HG03066 (cell line): ENCODE measurements at regions not wholly inside any gene's neighbourhood (a gene's known extent, or its start where the extent isn't known, plus 50 kb on each side); places are given as distances from the start of the nearest gene placed in this dataset.

Source experiments
- ATAC-seq: cut with Tn5 transposase; IDR thresholded peaks from one replicate; pipeline ENCODE4 v1.9.1; 2021; ENCODE audit warnings: low read depth; ENCODE audit not compliant: unreplicated experiment

DNA sequence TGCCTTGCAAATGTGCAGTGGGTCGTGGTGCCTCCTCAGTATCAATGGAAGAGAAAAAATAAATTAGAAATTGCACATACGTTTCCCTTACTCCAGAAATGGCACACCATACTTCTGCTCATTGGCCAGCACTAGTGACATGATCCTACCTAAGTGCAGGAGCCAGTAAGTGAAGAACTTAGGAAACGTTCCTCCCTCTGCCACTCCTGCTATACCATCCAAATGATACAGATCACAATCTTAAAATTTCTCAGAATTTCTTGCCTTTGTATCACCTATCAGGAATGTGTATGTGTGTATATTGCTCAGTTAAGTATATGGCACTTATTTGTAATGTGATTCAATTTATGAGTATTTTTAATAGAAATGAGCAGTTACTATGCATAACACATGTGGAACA is 237.0 kb upstream of the UBE2E3 start:
- ATAC-seq = no peak

DNA sequence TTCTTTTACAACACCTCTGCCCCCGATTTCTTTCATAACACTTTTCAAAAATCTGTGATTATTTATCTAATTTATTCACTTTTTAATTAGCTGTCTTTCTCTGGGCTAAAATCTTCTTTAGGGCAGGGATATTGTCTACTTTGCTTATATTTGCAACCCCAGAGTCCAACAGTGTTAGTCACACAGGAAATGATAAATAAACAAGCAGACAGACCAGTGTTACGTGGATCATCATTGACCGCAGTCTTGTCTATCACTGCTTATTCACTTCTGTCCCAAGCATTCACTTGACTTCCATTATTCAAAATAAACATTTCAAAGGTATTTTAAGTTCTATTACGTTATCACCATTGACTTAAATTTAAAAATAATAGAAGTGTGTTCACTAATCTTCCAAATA is 237.6 kb upstream of the UBE2E3 start:
- no peak for ATAC-seq

DNA sequence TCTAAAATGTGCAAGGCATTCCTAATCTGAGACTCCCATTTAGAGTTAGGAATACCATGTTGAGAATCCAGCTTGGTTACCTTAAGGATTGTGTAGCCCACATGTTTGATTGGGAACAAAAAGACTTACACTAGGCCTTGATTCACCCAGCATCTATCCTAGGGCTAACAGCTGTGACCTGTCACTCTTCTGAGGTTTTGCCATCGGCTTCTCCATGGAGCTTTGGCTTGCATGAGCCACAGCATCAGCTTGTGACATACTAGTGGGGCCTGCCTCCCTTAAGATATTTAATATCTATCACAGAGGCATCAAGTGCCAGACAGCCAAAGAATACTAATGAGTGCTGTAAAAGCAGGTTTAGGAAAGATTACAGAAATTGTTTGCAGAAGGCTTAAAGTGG is 241.3 kb upstream of the UBE2E3 start:
- ATAC-seq = no peak

DNA sequence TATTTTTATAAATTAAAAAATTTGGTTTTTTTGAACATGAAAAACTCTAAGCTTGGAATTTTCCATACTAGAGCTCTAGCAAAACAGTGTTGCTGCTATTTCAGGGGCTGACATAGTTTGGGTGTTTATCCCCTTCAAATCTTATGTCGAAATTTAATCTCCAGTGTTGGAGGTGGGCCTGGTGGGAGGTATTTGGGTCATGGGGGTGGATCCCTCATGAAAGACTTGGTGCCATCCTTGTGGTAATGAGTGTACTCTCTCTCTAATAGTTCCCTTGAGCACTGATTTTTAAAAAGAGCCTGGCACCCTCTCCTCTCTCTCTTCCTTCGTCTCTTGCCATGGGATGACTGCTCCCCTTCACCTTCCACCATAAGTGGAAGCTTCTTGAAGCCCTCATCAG is 244.6 kb upstream of the UBE2E3 start:
- no peak for ATAC-seq

DNA sequence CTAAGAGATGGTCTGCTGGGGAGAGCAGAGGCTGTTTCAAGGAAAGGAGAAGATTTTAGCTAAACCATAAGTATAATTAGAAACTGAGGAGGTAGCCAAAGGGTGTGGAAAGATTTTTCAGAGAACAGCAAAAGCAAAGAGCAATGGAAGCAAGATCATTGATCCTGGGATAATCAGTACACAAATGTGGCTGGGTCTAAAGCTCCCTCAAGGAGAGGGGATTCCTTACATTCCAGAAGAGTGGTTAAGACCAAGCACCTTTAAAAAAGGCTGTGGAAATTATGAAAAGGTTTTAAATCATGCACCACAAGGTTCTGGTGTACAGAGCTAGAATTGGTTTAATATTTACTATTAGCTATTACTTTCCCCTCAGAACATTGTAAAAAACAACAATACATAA is 246.0 kb upstream of the UBE2E3 start:
- no peak for ATAC-seq

DNA sequence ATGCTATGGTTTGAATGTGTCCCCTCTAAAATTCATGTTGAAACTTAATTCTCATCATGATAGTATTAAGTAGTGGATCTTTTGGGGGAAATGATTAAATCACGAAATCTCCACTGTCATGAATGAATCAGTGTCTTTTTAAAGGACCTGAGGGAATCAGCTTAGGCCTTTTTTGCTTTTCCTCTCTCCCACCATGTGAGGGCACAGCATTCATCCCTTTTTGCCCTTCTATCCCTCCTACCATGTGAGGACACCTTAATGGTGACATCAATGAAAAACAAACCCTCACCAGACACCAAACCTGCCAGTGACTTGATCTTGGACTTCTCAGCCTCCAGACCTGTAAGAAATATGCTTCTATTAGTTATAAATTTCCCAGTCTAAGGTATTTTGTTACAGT is 247.1 kb upstream of the UBE2E3 start:
- ATAC-seq = no peak

DNA sequence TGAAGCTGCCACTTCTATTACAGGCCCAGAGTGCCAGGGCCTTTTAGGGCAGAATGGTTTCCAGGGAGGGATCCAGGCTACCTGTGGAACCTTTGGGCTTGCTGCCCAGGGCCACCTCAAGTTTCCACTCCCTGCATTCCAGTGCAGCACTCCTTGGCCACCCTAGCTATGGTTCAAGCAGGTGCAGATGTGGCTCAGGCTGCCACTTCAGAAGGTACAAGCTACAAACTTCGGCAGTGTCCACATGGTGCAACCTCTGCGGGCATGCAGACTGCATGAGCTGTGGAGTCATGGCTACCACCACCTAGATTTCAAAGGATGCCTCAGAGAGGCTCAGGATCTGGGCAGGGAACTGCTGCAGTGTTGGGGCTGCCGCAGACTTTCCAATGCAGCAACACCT is 248.1 kb upstream of the UBE2E3 start:
- no peak for ATAC-seq

DNA sequence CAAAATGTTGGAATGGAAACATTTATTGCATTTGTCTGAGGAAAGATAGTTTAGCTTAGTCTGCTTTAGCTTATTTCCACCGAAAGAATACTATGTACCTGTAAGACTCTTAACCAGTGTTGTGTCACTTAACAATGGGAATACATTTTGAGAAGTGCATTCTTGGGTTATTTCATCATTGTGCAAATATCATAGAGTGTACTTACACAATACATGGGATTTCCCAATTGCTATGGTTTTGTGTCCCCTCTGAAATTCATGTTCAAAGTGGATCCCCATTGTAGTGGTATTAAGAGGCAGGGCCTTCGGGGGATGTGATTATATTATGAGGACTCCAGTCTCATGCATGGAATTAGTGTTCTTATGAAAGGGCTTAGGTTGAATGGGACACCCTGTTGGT is 249.4 kb upstream of the UBE2E3 start:
- no peak for ATAC-seq

DNA sequence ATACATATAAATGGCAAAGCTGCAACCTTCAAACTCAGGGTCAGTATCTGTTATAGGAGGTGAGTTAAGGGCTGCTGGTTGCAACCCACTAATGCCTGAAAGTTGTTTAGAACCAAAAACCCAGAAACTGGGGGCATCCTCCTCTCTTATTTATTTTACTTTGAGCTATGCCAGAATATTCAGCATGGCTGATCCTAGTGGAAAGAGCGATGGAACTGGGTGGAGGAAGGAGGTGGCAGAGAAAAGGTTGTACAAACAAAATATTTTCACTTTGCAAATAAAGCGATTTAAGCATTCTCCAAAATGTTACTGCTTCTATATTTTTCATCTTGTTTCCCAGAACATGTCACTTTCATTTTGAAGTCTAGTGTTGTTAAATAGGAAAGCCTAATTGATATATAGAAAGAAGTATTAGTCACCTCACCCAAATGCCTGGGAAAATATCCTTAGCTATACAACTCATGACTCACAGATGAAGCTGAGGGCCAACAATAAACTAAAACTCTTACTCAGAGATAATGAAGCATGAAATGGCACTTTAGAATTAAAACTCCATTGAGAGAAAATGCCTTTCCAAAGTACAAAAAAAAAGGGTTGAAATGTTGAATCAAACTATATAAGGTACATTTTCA is 251.4 kb upstream of the UBE2E3 start:
- no peak for ATAC-seq

GRCh38 chr2:180723712-180724111 is 256.7 kb upstream of the UBE2E3 start:
- ATAC-seq = no peak

GRCh38 chr2:180722551-180723239 is 257.7 kb upstream of the UBE2E3 start:
- ATAC-seq = no peak

DNA sequence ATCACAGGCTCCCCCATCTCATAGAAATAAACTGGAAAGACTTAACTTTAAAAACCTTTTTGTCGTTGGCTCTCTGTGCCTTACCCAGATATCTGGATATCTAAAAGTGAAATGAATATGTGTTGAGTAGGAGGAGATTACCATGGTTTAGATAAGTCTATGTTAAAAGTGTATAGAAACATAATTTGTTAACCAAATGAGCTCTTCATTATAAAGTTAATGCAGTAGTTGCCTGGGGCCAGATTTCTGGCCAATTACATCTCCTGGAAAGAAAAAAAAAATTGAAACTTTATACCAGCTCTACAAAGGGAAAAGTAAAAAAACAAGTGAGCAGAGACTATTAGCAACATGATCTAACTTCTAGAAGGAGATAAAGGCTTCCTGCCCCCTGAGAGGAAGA is 259.6 kb upstream of the UBE2E3 start:
- ATAC-seq = no peak

- ATAC-seq = no peak
Measured at GRCh38 chr2:180717588-180717987, 262.8 kb upstream of the UBE2E3 start.

GRCh38 chr2:180716186-180717180 is 263.9 kb upstream of the UBE2E3 start:
- ATAC-seq = no peak

DNA sequence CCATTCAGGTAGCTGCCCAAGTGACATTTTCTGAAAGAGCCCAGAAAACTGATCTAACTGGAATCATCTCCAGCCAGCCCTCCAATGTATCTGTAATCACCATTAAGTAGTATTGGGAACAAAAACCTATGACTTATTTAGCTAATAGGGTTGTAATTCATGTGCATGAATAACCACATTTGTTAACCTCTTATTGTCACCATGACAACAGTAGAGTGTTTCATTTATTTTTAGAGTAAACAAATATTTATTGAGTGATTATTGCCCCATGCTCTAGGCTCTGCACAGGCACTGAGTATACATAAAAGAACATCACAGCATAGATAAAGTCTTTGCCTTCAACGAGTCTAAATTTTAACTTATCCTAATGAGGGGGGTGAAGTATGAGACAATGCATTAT is 265.4 kb upstream of the UBE2E3 start:
- no peak for ATAC-seq

DNA sequence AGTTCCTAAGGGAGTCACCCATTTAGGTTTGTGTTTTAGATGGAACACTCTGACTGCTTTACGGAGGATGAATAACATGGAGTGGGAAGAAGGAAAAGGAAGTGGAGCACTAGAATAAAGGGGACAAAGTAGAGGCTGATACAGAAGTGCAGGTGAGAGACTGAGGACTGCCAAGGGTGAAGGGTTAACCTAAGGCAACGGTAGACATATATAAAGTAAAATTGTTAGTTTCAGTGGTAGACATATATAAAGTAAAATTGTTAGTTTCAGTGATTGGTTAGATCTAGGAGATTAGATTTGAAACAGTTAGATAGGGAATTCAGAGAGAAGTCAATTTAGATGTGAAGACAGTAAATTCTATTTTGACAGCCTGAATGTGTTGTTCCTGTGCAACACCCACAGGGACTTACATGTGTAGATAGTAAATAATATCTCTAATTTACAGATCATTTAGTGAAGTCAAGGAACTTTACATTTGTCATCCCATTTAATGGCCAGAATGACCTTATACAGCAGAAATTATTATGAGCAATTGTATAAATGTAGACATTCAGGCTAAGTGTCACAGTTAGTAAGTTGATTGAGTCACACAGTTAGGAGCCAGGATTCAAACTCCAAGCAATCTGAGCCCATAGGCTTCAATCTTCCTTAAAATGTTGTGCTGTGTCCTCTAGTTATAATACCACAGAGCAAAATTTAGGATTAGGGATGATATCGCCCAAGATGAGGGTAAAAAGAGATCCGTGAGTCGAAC is 270.8 kb upstream of the UBE2E3 start:
- ATAC-seq = no peak

DNA sequence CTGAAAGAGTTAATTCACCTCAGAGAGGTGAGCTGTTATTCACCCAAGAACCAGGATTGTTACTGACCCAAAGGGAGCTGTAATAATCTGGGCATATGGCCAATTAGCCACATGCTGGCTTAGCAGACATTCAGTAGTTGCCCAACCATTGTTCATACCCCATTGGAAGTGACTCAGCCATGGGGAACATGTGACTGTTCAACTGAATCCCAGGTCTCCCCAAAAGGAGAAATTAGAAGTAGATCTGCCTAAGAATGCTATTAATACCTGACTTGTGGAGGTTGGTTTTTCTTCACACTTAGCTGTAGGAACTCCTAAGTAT is 272.6 kb upstream of the UBE2E3 start:
- no peak for ATAC-seq

DNA sequence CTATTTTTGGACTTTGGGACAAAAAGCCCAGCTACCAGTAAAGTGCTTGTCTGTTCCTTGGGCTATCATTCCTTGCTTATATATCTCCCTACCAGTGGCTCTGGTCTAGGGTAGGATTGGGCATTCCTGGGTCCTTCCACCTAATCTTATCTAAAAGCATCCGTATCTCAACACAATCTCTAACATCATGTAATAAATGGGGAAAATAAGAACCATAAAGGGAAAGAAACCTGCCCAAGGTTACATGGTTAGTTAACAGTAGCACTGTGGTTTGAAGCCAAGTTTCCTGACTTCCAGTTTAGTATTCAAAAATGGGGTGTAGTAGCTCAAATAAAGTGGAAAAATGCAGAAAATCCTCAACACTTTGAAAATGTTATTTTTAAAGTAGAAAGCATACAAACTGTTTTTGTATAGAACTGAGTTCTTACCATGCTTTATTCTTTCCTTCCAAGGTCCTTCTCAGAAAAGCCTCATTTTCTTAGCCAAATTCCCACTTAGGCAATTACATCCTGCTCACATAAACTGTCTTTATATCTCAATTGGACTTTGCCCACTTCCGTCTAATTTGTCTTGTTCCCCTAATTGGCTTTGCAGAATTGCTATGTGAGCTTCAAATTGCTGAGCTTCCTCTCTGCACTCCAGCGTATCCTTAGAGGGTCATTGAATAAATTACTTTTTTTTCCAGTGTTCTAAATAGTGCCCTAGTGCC is 273.1 kb upstream of the UBE2E3 start:
- ATAC-seq = no peak

DNA sequence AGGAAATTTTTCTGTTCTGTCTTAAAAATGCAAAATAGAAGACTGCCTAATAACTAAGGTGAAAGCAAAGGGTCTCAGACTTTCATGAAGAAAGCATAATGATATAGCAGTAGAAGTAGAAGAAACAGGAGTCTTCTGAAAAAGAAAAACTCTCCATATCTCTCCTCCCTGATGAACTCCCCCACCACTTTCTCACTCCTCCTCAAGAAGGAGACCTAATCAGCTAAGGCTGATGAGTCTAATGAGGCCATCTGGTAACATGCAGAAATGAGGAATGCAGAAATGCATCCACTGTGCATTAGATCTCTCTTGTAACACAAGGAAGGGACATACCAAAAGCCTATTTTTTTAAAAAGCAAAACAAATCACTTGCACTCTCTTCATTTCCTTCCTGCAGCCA is 273.7 kb upstream of the UBE2E3 start:
- ATAC-seq = no peak

- ATAC-seq = no peak
Measured at GRCh38 chr2:180705551-180705950, 274.9 kb upstream of the UBE2E3 start.
